SU-DHL-6 (cell line): ENCODE measurements at regions not wholly inside any gene's neighbourhood (a gene's known extent, or its start where the extent isn't known, plus 50 kb on each side); places are given as distances from the start of the nearest gene placed in this dataset.
"Not testable (repeated sequence)": the region's sequence is repeated elsewhere in the genome, so short reads cannot be mapped to it uniquely, and the experiment has no call there.

ENCODE experiments used
- H2AFZ ChIP-seq: fragments of 200-600 bp; sonication (generic); 2 replicates; pipeline ENCODE4 v1.6.1; 2014; ENCODE audit warnings: low read depth, mild to moderate bottlenecking, moderate library complexity, mixed read lengths, antibody characterized with exemption, low read length; ENCODE audit not compliant: severe bottlenecking
- H3F3A ChIP-seq: fragments of 200-600 bp; shearing (Covaris generic); 2 replicates; pipeline ENCODE4 v1.6.0; 2016; ENCODE audit warnings: antibody characterized with exemption, mild to moderate bottlenecking; ENCODE audit not compliant: insufficient read depth
- H3K27ac ChIP-seq: fragments of 200-600 bp; sonication (generic); 2 replicates; pipeline ENCODE4 v1.5.1; 2016; ENCODE audit warnings: low read depth, mild to moderate bottlenecking, low read length, moderate library complexity, mixed read lengths
- H3K27me3 ChIP-seq: fragments of 200-600 bp; sonication (generic), shearing (Covaris generic); 2 replicates; pipeline ENCODE4 v1.6.0; 2014; ENCODE audit warnings: mild to moderate bottlenecking, low read length
- H3K36me3 ChIP-seq: fragments of 200-600 bp; sonication (generic); 2 replicates; pipeline ENCODE4 v1.6.1; 2014; ENCODE audit warnings: mild to moderate bottlenecking, low read length, mixed read lengths
- H3K4me2 ChIP-seq: fragments of 300-600, 200-600 bp; shearing (Covaris generic), sonication (generic); 2 replicates; pipeline ENCODE4 v1.6.0; 2014; ENCODE audit warnings: low read length, low read depth, mild to moderate bottlenecking; ENCODE audit not compliant: poor library complexity, severe bottlenecking
- H3K4me3 ChIP-seq: fragments of 200-600 bp; sonication (generic); 2 replicates; pipeline ENCODE4 v1.5.1; 2014; ENCODE audit warnings: antibody characterized with exemption, low read length, mild to moderate bottlenecking, mixed read lengths; ENCODE audit not compliant: insufficient read depth, poor library complexity, severe bottlenecking
- H3K79me2 ChIP-seq: fragments of 200-600 bp; sonication (generic); 2 replicates; pipeline ENCODE4 v1.6.1; 2014; ENCODE audit warnings: mild to moderate bottlenecking, low read length, moderate library complexity; ENCODE audit not compliant: insufficient read depth
- H3K9ac ChIP-seq: fragments of 200-600 bp; sonication (generic); 2 replicates; pipeline ENCODE4 v1.7.0; 2014; ENCODE audit warnings: mild to moderate bottlenecking, low read length
- H3K9me2 ChIP-seq: fragments of 200-600 bp; sonication (generic); replicated peaks from 2 replicates; pipeline ENCODE4 v1.6.1; 2014; ENCODE audit warnings: low read length; ENCODE audit not compliant: insufficient read depth
- H3K9me3 ChIP-seq: fragments of 200-600 bp; sonication (generic); 2 replicates; pipeline ENCODE4 v1.6.1; 2014; ENCODE audit warnings: low read length, mixed read lengths; ENCODE audit not compliant: insufficient read depth
- H4K20me1 ChIP-seq: fragments of 200-600 bp; sonication (generic); 2 replicates; pipeline ENCODE4 v1.6.1; 2014; ENCODE audit warnings: low read depth, mild to moderate bottlenecking, antibody characterized with exemption, low read length, moderate library complexity, mixed read lengths
- CTCF ChIP-seq: fragments of 200-600 bp; sonication (generic); IDR thresholded peaks from one replicate; pipeline ENCODE4 v1.5.1; 2017; ENCODE audit warnings: antibody characterized with exemption, mild to moderate bottlenecking, low read length, moderate library complexity; ENCODE audit not compliant: insufficient read depth, poor library complexity, severe bottlenecking
- EZH2phosphoT487 ChIP-seq: fragments of 200-600 bp; sonication (generic), shearing (Covaris generic); conservative IDR thresholded peaks from 2 replicates; pipeline ENCODE4 v1.6.1; 2018; ENCODE audit warnings: mild to moderate bottlenecking, antibody characterized with exemption, low read length, moderate library complexity, mixed read lengths

DNA sequence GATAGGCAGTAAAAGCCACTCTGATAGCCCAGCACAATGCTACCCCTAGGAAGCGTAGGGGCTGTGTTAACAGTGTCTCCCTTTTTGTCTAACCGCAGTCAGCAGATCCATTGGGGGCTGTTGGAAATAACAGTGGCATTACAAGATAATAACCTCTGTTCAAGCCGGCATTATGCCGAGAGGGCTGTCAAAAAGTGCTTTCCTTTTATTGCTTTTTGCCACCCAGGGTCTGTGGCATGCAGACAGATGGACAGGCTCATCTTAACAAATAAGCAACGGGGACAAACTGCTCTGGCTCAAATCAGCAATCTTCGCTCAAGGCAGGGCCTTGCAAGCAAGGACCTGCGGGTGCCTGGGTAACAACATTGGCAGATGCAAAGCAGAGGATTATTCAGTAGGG, 123.3 kb downstream of the TLR4 start:
- H3K36me3 ChIP-seq, result no peaks in the 10 kb centered on the region
- H3K27ac ChIP-seq, result no peak overlapping the region
- H3F3A ChIP-seq, result no peaks in the 10 kb centered on the region
- no peak for TF ChIP-seq CTCF
- no peak for TF ChIP-seq EZH2phosphoT487
- H4K20me1 ChIP-seq, result no peaks in the 10 kb centered on the region
- no peaks in the 10 kb centered on the region for H3K9me3 ChIP-seq
- no peaks in the 10 kb centered on the region for H3K9me2 ChIP-seq
- H2AFZ ChIP-seq, result no peak overlapping the region
- H3K27me3 ChIP-seq, result no peaks in the 10 kb centered on the region
- no peaks in the 10 kb centered on the region for H3K79me2 ChIP-seq
- no peak overlapping the region for H3K4me3 ChIP-seq
- H3K9ac ChIP-seq, result no peak overlapping the region
- no peak overlapping the region for H3K4me2 ChIP-seq

GRCh38 chr9:117828466-117828865, 124.3 kb downstream of the TLR4 start:
- no peaks in the 10 kb centered on the region for H3K79me2 ChIP-seq
- no peak for TF ChIP-seq EZH2phosphoT487
- no peak for TF ChIP-seq CTCF
- no peak overlapping the region for H3K27ac ChIP-seq
- H2AFZ ChIP-seq, result no peak overlapping the region
- H3K9me2 ChIP-seq, result no peaks in the 10 kb centered on the region
- H3K9ac ChIP-seq, result no peak overlapping the region
- no peaks in the 10 kb centered on the region for H3F3A ChIP-seq
- H3K4me3 ChIP-seq, result no peak overlapping the region
- no peaks in the 10 kb centered on the region for H3K9me3 ChIP-seq
- no peaks in the 10 kb centered on the region for H4K20me1 ChIP-seq
- no peak overlapping the region for H3K4me2 ChIP-seq
- H3K27me3 ChIP-seq, result no peaks in the 10 kb centered on the region
- H3K36me3 ChIP-seq, result no peaks in the 10 kb centered on the region

GRCh38 chr9:117835798-117836197, 131.6 kb downstream of the TLR4 start:
- no peaks in the 10 kb centered on the region for H3F3A ChIP-seq
- H3K79me2 ChIP-seq, result no peaks in the 10 kb centered on the region
- H4K20me1 ChIP-seq, result no peaks in the 10 kb centered on the region
- H3K4me2 ChIP-seq, result no peak overlapping the region
- no peaks in the 10 kb centered on the region for H3K27me3 ChIP-seq
- no peak overlapping the region for H3K4me3 ChIP-seq
- no peaks in the 10 kb centered on the region for H3K36me3 ChIP-seq
- no peaks in the 10 kb centered on the region for H3K9me3 ChIP-seq
- H3K9me2 ChIP-seq, result no peaks in the 10 kb centered on the region
- no peak overlapping the region for H2AFZ ChIP-seq
- TF ChIP-seq EZH2phosphoT487, result no peak
- no peak for TF ChIP-seq CTCF
- H3K9ac ChIP-seq, result no peak overlapping the region
- no peak overlapping the region for H3K27ac ChIP-seq

DNA sequence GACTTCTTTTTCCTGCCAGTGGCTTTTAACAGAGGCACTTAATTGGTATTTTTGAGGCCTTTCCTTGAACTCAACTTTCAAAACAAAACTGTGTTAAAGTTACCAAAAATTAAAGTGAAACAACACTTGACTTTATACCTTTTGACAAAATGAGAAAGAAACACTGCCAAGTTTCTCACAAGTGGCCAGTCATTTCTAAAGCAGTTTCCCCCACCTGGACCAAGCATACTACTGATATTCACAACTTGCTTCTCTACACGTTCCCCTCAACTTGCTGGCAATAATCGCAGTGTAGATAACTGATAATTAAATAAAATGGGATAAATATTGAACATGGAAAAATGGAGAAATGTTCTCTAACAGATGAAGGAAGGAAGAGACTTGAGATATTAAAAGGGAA, 135.7 kb downstream of the TLR4 start:
- H2AFZ ChIP-seq, result no peak overlapping the region
- H3K36me3 ChIP-seq, result no peaks in the 10 kb centered on the region
- no peaks in the 10 kb centered on the region for H3K79me2 ChIP-seq
- no peak for TF ChIP-seq EZH2phosphoT487
- TF ChIP-seq CTCF, result no peak
- no peaks in the 10 kb centered on the region for H3F3A ChIP-seq
- no peak overlapping the region for H3K27ac ChIP-seq
- H3K4me3 ChIP-seq, result no peak overlapping the region
- H3K9me3 ChIP-seq, result no peaks in the 10 kb centered on the region
- H3K27me3 ChIP-seq, result no peaks in the 10 kb centered on the region
- no peaks in the 10 kb centered on the region for H4K20me1 ChIP-seq
- H3K9ac ChIP-seq, result no peak overlapping the region
- H3K9me2 ChIP-seq, result no peaks in the 10 kb centered on the region
- no peak overlapping the region for H3K4me2 ChIP-seq

GRCh38 chr9:117851836-117852461, 147.7 kb downstream of the TLR4 start:
- not testable (repeated sequence) for H3K27me3 ChIP-seq, H3K9me2 ChIP-seq, H3K36me3 ChIP-seq, H3K9ac ChIP-seq, H3K9me3 ChIP-seq, H3K4me2 ChIP-seq, H3K4me3 ChIP-seq, H3F3A ChIP-seq, H4K20me1 ChIP-seq, H3K27ac ChIP-seq, H2AFZ ChIP-seq, H3K79me2 ChIP-seq
